GM12875 (cell line): ENCODE measurements at regions not wholly inside any gene's neighbourhood (a gene's known extent, or its start where the extent isn't known, plus 50 kb on each side); places are given as distances from the start of the nearest gene placed in this dataset.

Source experiments
- H3K4me3 ChIP-seq: one replicate; pipeline ENCODE4 v1.5.1; 2011; ENCODE audit warnings: low read depth, low read length, control low read depth
- CTCF ChIP-seq: IDR thresholded peaks from 2 replicates; pipeline ENCODE4 v1.5.1; 2011; ENCODE audit warnings: low read depth, mild to moderate bottlenecking, control low read depth, inconsistent platforms, low read length, moderate library complexity, borderline replicate concordance; ENCODE audit not compliant: insufficient read depth

GRCh38 chr2:37489536-37489935, 145.1 kb downstream of the QPCT start:
- TF ChIP-seq CTCF = no peak

GRCh38 chr2:37493425-37493824, 149.0 kb downstream of the QPCT start:
- H3K4me3 ChIP-seq = no peak overlapping the region
- TF ChIP-seq CTCF = no peak

More at GRCh38 chr2:37489536-37489935, 145.1 kb downstream of the QPCT start:
- no peak overlapping the region for H3K4me3 ChIP-seq

- no peak overlapping the region for H3K4me3 ChIP-seq
- no peak for TF ChIP-seq CTCF
These were observed 154.7 kb downstream of the QPCT start for GRCh38 chr2:37499113-37499512.

- H3K4me3 ChIP-seq = no peak overlapping the region
- TF ChIP-seq CTCF = no peak
These were observed 155.6 kb downstream of the QPCT start for GRCh38 chr2:37500031-37500430.

- no peak overlapping the region for H3K4me3 ChIP-seq
- TF ChIP-seq CTCF = no peak
These were observed 156.7 kb downstream of the QPCT start for GRCh38 chr2:37501113-37501512.

GRCh38 chr2:37506407-37507050, 162.1 kb downstream of the QPCT start:
- TF ChIP-seq CTCF = no peak
- no peak overlapping the region for H3K4me3 ChIP-seq

- TF ChIP-seq CTCF = no peak
- H3K4me3 ChIP-seq = no peak overlapping the region
These were observed 162.6 kb downstream of the QPCT start for GRCh38 chr2:37507051-37507410.
